ENCODE measurements at regions not wholly inside any gene's neighbourhood (a gene's known extent, or its start where the extent isn't known, plus 50 kb on each side); places are given as distances from the start of the nearest gene placed in this dataset.

GRCh38 chr16:86443508-86444147 lies 66.7 kb upstream of the FOXF1 start:
- DNase-seq (ENCODE audit: low read depth), result no peak

GRCh38 chr16:86444261-86444660 lies 66.1 kb upstream of the FOXF1 start:
- no peak for DNase-seq (ENCODE audit: low read depth)

GRCh38 chr16:86444661-86445060 lies 65.7 kb upstream of the FOXF1 start:
- no peak for DNase-seq (ENCODE audit: low read depth)

GRCh38 chr16:86446279-86446678 lies 64.0 kb upstream of the FOXF1 start:
- DNase-seq (ENCODE audit: low read depth), result no peak

GRCh38 chr16:86447228-86447627 lies 63.1 kb upstream of the FOXF1 start:
- no peak for DNase-seq (ENCODE audit: low read depth)

- DNase-seq (ENCODE audit: low read depth), result no peak
Observed at GRCh38 chr16:86448306-86448890, 61.9 kb upstream of the FOXF1 start.

GRCh38 chr16:86449446-86450095 lies 60.8 kb upstream of the FOXF1 start:
- DNase-seq (ENCODE audit: low read depth), result no peak

GRCh38 chr16:86450691-86451090 lies 59.6 kb upstream of the FOXF1 start:
- DNase-seq (ENCODE audit: low read depth), result no peak

GRCh38 chr16:86452451-86452850 lies 57.9 kb upstream of the FOXF1 start:
- DNase-seq (ENCODE audit: low read depth), result no peak

GRCh38 chr16:86455116-86455515 lies 55.2 kb upstream of the FOXF1 start:
- peak; percentile 75 for DNase-seq (ENCODE audit: low read depth)

- no peak for DNase-seq (ENCODE audit: low read depth)
Observed at GRCh38 chr16:86455640-86456039, 54.7 kb upstream of the FOXF1 start.

GRCh38 chr16:86457501-86458148 lies 52.7 kb upstream of the FOXF1 start:
- DNase-seq (ENCODE audit: low read depth), result peak; percentile 94

- DNase-seq (ENCODE audit: low read depth), result peak; percentile 5
Observed at GRCh38 chr16:86458149-86458777, 52.1 kb upstream of the FOXF1 start.

- no peak for DNase-seq (ENCODE audit: low read depth)
Observed at GRCh38 chr16:86459266-86459665, 51.1 kb upstream of the FOXF1 start.

All from amniotic epithelial cell (primary cell).